K562 (cell line): ENCODE measurements at regions not wholly inside any gene's neighbourhood (a gene's known extent, or its start where the extent isn't known, plus 50 kb on each side); places are given as distances from the start of the nearest gene placed in this dataset.
A peak's percentile ranks its signal among the peaks of the same experiment; 100 is the strongest.

Source experiments
- CHD2 ChIP-seq: IDR thresholded peaks from 2 replicates; pipeline ENCODE4 v1.6.1; 2011; ENCODE audit warnings: low read depth, low read length
- CHD4 ChIP-seq: fragments of 200-600 bp; sonication (generic); IDR thresholded peaks from 3 replicates; pipeline ENCODE4 v1.6.1; 2012; ENCODE audit warnings: low read depth, mild to moderate bottlenecking, mixed read lengths, low read length, inconsistent platforms; ENCODE audit not compliant: insufficient read depth, insufficient replicate concordance, poor library complexity, severe bottlenecking
- DLX4 ChIP-seq: fragments of 250-450 bp; sonication (Bioruptor Pico); IDR thresholded peaks from 2 replicates; pipeline ENCODE4 v1.6.1; 2021; ENCODE audit warnings: mild to moderate bottlenecking
- FOXK2 ChIP-seq, 2 experiments: fragments of 450-650 bp; IDR thresholded peaks in 1 of 2; conservative IDR thresholded peaks in 1 of 2; 2 replicates each; pipeline ENCODE4 v1.6.1; 2016; ENCODE audit warnings: low read depth in 2 of 2, mild to moderate bottlenecking in 1 of 2
- HNRNPUL1 ChIP-seq: fragments of 200-400 bp; formaldehyde crosslinking; IDR thresholded peaks from 2 replicates; pipeline ENCODE4 v1.6.1; 2017; ENCODE audit warnings: low read length
- ILK ChIP-seq: fragments of 450-650 bp; IDR thresholded peaks from 2 replicates; pipeline ENCODE4 v1.6.1; 2016; ENCODE audit warnings: missing genetic modification characterization, low read depth, mild to moderate bottlenecking, missing compliant biosample characterization, moderate library complexity, borderline replicate concordance
- IRF1 ChIP-seq: sonication (generic); formaldehyde crosslinking; IDR thresholded peaks from 2 replicates; pipeline ENCODE4 v1.8.0; 2022; ENCODE audit warnings: missing genetic modification reagents, mild to moderate bottlenecking, borderline replicate concordance
- L3MBTL2 ChIP-seq: fragments of 450-650 bp; IDR thresholded peaks from 2 replicates; pipeline ENCODE4 v1.6.1; 2016; ENCODE audit warnings: mild to moderate bottlenecking, moderate library complexity
- MAFF ChIP-seq: IDR thresholded peaks from 2 replicates; pipeline ENCODE4 v1.6.1; 2012; ENCODE audit warnings: low read length, improper control_type of control experiment
- MCM2 ChIP-seq: fragments of 450-650 bp; IDR thresholded peaks from 2 replicates; pipeline ENCODE4 v1.6.1; 2017; ENCODE audit warnings: low read depth, mild to moderate bottlenecking
- MCM5 ChIP-seq: fragments of 450-650 bp; IDR thresholded peaks from 2 replicates; pipeline ENCODE4 v1.6.1; 2016; ENCODE audit warnings: low read depth
- PHB ChIP-seq: fragments of 250-450 bp; sonication (Bioruptor Pico); IDR thresholded peaks from 2 replicates; pipeline ENCODE4 v1.5.0; 2021
- PURB ChIP-seq: sonication (generic); formaldehyde crosslinking; IDR thresholded peaks from 2 replicates; pipeline ENCODE4 v1.9.0; 2021; ENCODE audit warnings: low read depth, mild to moderate bottlenecking, missing genetic modification reagents
- RCOR1 ChIP-seq, 2 experiments: IDR thresholded peaks; 2 replicates each; pipeline ENCODE4 v1.6.1; 2012; ENCODE audit warnings: low read depth in 2 of 2, low read length in 2 of 2, borderline replicate concordance in 1 of 2, improper control_type of control experiment in 1 of 2
- RNF2 ChIP-seq: sonication (generic); IDR thresholded peaks from 2 replicates; pipeline ENCODE4 v1.6.1; 2016
- SMARCE1 ChIP-seq: fragments of 450-650 bp; IDR thresholded peaks from 2 replicates; pipeline ENCODE4 v1.7.1; 2016; ENCODE audit warnings: mild to moderate bottlenecking
- ZFX ChIP-seq: sonication (generic); formaldehyde crosslinking; IDR thresholded peaks from 2 replicates; pipeline ENCODE4 v1.8.0; 2022; ENCODE audit warnings: mild to moderate bottlenecking, missing genetic modification reagents, moderate library complexity
- ZNF408 ChIP-seq: fragments of 250-450 bp; sonication (Bioruptor Pico); IDR thresholded peaks from 2 replicates; pipeline ENCODE4 v1.4.0; 2020; ENCODE audit warnings: low read depth, mild to moderate bottlenecking, moderate library complexity
- ZNF436 ChIP-seq: fragments of 250-450, 450-650 bp; sonication (Bioruptor Pico); formaldehyde crosslinking; IDR thresholded peaks from 2 replicates; pipeline ENCODE4 v1.7.0; 2020; ENCODE audit warnings: mild to moderate bottlenecking
- ZNF644 ChIP-seq: fragments of 200-800 bp; sonication (Bioruptor generic); IDR thresholded peaks from 2 replicates; pipeline ENCODE4 v1.6.1; 2016; ENCODE audit warnings: low read depth, missing genetic modification characterization, missing compliant biosample characterization
- TF ChIP-seq, protein P1 (sequence below): fragments of 450-650 bp; IDR thresholded peaks from 2 replicates; pipeline ENCODE4 v1.6.1; 2018; ENCODE audit not compliant: partially characterized antibody
- TF ChIP-seq, protein P2 (sequence below): fragments of 450-650 bp; IDR thresholded peaks from one replicate; pipeline ENCODE4 v1.6.1; 2018; ENCODE audit warnings: mild to moderate bottlenecking, moderate library complexity; ENCODE audit not compliant: partially characterized antibody
- TF ChIP-seq, protein P3 (sequence below): fragments of 450-650 bp; formaldehyde crosslinking; IDR thresholded peaks from 2 replicates; pipeline ENCODE4 v1.4.0; 2020; ENCODE audit warnings: mild to moderate bottlenecking, moderate library complexity

DNA sequence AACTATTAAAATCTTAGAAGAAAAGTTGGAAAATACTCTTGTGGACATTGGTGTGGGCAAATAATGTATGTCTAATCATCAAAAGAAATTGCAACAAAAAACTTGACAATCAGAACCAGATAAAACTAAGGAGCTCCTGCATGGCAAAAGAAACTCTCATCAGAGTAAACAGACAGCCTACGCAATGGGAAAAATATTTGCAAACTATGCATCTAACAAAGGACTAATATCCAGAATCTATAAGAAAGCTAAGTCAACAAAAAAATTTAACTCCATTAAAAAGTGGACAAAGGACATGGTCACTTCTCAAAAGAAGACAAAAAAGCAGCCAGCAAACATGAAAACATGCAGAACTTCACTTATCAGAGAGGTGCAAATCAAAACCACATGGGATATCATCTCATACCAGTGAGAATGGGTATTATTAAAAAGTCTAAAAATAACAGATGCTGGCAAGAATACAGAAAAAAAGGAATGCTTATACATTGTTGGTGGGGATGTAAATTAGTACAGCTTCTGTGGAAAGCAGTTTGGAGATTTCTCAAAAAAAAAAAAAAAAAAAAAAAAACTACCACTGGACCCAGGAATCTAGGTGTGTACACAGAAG lies 99.7 kb upstream of the TOP3B start (continued):
- TF ChIP-seq IRF1 (CRISPR knock-in tag) (no peak), HNRNPUL1 (no peak), MAFF (peak; percentile 13; the same call in 1 of the 2 replicates), CHD4 (no peak), FOXK2 (conservative IDR thresholded peaks at IDR 0.05 in 1 of 2, IDR thresholded peaks at IDR 0.05 in 1 of 2; ENCODE audit: low read depth in 2 of 2) (no peak), CHD2 (no peak), SMARCE1 (no peak), ZFX (CRISPR knock-in tag) (no peak), PURB (CRISPR knock-in tag) (no peak), DLX4 (no peak), MCM5 (no peak), ILK (no peak), PHB (CRISPR knock-in tag) (no peak), ZNF408 (CRISPR knock-in tag) (no peak), MCM2 (no peak), RCOR1 (IDR thresholded peaks at IDR 0.05; ENCODE audit: borderline replicate concordance in 1 of 2, low read depth in 2 of 2, low read length in 2 of 2) (no peak), ZNF436 (CRISPR knock-in tag) (peak; percentile 41; the same call in 1 of the 2 replicates), ZNF644 (tag) (no peak), RNF2 (no peak), L3MBTL2 (no peak)
- TF ChIP-seq, protein P1, sequence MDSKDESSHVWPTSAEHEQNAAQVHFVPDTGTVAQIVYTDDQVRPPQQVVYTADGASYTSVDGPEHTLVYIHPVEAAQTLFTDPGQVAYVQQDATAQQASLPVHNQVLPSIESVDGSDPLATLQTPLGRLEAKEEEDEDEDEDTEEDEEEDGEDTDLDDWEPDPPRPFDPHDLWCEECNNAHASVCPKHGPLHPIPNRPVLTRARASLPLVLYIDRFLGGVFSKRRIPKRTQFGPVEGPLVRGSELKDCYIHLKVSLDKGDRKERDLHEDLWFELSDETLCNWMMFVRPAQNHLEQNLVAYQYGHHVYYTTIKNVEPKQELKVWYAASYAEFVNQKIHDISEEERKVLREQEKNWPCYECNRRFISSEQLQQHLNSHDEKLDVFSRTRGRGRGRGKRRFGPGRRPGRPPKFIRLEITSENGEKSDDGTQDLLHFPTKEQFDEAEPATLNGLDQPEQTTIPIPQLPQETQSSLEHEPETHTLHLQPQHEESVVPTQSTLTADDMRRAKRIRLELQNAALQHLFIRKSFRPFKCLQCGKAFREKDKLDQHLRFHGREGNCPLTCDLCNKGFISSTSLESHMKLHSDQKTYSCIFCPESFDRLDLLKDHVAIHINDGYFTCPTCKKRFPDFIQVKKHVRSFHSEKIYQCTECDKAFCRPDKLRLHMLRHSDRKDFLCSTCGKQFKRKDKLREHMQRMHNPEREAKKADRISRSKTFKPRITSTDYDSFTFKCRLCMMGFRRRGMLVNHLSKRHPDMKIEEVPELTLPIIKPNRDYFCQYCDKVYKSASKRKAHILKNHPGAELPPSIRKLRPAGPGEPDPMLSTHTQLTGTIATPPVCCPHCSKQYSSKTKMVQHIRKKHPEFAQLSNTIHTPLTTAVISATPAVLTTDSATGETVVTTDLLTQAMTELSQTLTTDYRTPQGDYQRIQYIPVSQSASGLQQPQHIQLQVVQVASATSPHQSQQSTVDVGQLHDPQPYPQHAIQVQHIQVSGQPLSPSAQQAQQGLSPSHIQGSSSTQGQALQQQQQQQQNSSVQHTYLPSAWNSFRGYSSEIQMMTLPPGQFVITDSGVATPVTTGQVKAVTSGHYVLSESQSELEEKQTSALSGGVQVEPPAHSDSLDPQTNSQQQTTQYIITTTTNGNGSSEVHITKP, result no peak
- TF ChIP-seq, protein P2, sequence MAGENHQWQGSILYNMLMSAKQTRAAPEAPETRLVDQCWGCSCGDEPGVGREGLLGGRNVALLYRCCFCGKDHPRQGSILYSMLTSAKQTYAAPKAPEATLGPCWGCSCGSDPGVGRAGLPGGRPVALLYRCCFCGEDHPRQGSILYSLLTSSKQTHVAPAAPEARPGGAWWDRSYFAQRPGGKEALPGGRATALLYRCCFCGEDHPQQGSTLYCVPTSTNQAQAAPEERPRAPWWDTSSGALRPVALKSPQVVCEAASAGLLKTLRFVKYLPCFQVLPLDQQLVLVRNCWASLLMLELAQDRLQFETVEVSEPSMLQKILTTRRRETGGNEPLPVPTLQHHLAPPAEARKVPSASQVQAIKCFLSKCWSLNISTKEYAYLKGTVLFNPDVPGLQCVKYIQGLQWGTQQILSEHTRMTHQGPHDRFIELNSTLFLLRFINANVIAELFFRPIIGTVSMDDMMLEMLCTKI, result no peak
- TF ChIP-seq, protein P3, sequence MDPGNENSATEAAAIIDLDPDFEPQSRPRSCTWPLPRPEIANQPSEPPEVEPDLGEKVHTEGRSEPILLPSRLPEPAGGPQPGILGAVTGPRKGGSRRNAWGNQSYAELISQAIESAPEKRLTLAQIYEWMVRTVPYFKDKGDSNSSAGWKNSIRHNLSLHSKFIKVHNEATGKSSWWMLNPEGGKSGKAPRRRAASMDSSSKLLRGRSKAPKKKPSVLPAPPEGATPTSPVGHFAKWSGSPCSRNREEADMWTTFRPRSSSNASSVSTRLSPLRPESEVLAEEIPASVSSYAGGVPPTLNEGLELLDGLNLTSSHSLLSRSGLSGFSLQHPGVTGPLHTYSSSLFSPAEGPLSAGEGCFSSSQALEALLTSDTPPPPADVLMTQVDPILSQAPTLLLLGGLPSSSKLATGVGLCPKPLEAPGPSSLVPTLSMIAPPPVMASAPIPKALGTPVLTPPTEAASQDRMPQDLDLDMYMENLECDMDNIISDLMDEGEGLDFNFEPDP, result no peak
